HG03571 (cell line): ENCODE measurements at regions not wholly inside any gene's neighbourhood (a gene's known extent, or its start where the extent isn't known, plus 50 kb on each side); places are given as distances from the start of the nearest gene placed in this dataset.
"Not testable (repeated sequence)": the region's sequence is repeated elsewhere in the genome, so short reads cannot be mapped to it uniquely, and the experiment has no call there.

Experiments used
- ATAC-seq: cut with Tn5 transposase; IDR thresholded peaks from one replicate; pipeline ENCODE4 v1.9.1; 2021; ENCODE audit not compliant: unreplicated experiment

DNA sequence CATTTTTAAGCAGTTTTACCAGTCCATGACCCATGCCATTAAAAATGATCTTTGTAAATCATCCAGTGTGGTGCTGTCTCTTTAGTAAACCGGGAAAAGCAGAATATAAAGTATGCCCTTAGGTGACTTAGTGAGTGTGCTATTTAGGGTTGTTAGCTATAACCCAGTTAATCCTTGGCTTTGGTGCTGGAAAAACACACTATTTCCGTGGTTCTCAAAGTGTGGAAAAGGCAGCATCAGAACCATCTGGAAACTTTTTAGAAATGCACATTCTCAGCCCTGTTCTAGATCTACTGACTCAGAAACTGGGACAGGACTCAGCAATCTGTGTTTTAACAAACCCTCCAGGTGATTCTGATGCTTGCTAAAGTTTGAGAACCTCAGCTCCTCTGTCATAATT is 123.6 kb upstream of the ZNF608 start:
- ATAC-seq, result no peak

DNA sequence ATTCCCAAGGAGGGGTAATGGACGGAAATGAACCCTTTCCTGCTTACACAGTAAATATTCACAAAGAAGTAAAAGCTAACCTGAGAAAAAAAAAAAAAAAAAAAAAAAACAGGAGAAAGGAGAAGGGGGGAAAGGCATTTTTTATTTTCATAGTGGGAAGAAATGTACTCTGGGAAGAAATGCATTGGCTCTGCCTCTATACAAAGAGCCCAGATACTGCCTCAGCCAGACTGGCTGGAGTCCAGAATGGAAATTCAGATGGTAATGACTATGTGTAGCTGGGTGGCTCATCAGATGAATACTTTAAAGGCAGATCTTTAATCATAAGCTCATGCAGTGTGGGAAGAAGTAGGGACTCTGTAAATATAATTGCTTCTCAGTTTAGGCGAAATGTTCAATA is 124.9 kb upstream of the ZNF608 start:
- ATAC-seq, result no peak

- ATAC-seq, result no peak
Observed at GRCh38 chr5:124872086-124872485, 125.6 kb upstream of the ZNF608 start.

- no peak for ATAC-seq
Observed at GRCh38 chr5:124872615-124873014, 126.2 kb upstream of the ZNF608 start.

DNA sequence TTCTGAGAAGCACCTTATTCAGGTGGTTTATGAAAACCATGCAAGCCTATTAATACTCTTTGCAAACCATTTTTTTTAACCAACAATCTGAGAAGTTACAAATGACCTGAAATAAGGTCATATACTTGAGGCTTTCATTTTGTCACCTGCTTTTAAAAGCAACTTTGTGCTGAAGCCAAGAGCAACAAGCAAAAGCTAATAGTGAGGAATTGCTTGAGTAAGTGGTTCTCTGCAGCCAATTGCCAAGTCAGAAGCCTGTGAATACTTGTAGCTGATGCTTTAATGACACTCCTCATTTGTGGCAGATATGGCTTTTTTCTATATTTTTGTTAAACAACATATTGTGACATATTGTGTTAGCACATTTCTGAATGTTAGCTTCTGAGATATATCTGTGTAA is 126.7 kb upstream of the ZNF608 start:
- no peak for ATAC-seq

DNA sequence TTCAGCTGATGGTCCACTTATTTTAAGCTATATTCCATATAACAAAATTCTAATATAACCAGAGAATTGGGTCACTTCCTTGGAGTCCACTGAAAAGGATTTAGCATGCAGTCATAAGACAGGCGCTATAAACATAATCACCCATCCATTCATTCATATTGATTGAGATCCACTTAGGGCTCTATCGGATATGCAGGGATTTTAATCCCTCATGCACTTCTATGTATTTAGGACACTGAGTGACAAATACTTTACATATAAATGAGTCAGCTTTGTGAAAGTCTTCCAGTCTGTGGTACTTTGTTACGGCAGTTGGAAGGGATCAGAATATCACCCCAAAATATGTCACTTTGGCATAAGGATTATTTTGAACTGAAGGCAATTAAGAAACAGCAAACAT is 127.3 kb upstream of the ZNF608 start:
- ATAC-seq, result no peak

DNA sequence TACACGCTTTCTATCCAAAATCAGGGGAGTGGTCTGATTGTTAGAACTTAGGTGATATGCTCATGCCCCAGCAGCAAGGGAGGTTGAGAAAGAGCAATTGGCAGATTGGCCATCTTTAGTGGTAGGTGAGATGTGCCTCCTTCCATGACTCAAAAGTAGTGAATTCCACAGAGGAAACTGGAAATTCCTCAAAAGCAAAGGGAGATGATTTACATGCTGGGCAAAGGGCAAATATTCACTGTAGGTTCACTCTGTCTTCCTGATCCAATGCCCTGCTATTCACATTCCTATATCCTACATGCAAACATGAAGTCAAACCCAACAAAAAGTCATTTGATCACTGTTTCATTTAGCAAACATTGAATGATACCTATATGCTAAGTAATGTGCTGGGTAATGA is 130.1 kb upstream of the ZNF608 start:
- ATAC-seq, result no peak

GRCh38 chr5:124876983-124877382 is 130.5 kb upstream of the ZNF608 start:
- no peak for ATAC-seq

DNA sequence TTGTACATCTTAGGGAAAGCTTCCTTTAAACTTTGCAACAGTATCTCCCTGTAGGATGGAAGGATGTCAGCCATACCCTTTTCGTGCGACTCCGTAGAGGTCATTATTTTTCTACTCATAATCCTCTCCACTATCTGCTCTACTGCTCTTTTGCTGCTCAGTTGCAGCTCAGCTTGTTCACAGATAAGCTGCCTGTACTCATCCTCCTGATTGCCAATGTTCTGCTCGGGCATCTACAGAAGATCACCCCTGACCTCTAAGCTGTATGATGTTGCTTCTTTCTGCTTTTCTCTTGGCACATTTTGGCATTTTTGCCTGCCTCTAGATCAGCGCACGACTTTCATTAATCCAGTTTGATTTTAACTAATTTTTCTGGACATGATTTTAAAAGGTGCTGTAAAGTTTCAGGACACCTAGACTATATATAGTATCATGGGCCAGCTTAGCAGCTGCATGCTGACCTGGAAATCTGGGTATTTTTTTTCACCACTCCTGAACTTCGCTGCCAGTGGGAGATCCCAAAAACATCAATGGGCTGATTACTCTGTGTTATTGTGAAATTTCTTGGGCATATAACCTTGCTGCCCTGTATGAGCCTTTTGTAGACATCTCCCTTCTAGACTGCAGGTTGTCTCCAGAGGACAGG is 131.2 kb upstream of the ZNF608 start:
- no peak for ATAC-seq

DNA sequence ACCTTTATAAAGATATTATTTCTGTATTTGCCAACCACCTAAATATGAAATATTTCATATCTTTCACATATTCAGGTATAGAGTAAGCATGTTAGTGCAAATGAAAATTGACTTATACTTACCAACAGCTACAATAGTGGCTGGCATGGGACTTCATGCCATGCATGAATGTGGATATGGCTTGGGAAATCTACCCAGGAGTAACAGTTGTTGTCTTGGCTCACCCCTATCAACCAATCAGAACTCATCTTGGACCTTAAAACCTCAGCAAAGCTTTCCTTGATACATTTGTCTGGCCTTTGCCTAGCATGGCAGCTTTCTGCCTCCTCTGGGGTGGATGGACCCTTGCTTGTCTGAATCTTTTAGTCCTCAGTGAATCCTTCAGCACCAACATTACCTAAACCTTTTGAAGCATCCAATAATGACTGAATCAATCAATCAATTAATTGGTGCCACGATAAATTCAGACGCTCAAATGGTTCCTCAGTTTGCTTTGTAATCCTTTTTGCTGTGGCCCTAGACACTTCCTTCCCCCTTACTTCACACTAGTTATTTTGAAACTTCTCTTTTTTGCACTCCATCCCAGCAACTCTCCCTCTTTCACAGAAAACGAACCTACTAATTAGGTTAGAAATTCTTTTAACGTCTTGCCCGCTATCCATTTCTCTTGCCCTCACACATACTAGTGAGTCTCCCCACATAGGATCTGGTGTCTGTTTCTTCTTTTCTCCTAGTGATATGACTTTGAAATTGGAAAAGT is 132.3 kb upstream of the ZNF608 start:
- no peak for ATAC-seq

- ATAC-seq, result no peak
Observed at GRCh38 chr5:124880903-124881697, 134.7 kb upstream of the ZNF608 start.

GRCh38 chr5:124883681-124884080 is 137.2 kb upstream of the ZNF608 start:
- no peak for ATAC-seq

GRCh38 chr5:124884114-124884513 is 137.7 kb upstream of the ZNF608 start:
- ATAC-seq, result no peak

- no peak for ATAC-seq
Observed at GRCh38 chr5:124885490-124885889, 139.1 kb upstream of the ZNF608 start.

DNA sequence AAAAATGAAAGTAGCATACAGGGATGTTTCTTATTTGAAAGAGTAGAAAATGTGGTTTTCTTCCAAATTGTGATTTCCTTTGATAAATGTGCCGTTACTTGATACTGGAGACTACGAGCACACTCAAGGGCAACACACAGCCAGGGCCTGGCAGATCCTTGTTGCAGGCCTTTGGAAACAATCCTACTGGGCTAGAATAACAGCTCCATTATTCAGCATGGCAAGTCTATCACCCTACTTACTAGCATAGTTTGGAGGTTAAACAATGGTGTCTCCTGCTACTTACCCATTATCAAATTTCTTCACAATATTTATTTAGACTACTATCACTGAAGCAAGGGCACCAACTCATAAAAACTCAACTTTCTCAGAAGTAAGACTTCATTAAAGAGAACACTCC is 140.8 kb upstream of the ZNF608 start:
- no peak for ATAC-seq

GRCh38 chr5:124888050-124888506 is 141.6 kb upstream of the ZNF608 start:
- no peak for ATAC-seq

GRCh38 chr5:124888622-124889485 is 142.4 kb upstream of the ZNF608 start:
- no peak for ATAC-seq

DNA sequence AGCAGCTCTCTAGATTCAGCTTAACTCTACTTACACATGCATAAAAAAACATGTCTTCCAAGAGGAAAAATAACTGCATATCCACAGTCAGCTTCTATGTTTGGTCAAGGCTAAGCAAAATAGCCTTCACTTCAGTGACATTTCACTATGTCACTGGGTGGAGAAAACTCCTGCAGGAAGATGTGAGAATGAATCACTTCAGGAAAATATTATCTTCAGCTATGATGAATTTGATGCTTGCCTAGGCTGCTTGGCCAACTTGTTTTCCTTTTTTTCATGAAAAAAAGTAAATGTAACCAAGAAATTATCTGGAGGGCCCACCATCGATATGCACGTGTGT is 143.0 kb upstream of the ZNF608 start:
- no peak for ATAC-seq

GRCh38 chr5:124889850-124890249 is 143.4 kb upstream of the ZNF608 start:
- no peak for ATAC-seq

DNA sequence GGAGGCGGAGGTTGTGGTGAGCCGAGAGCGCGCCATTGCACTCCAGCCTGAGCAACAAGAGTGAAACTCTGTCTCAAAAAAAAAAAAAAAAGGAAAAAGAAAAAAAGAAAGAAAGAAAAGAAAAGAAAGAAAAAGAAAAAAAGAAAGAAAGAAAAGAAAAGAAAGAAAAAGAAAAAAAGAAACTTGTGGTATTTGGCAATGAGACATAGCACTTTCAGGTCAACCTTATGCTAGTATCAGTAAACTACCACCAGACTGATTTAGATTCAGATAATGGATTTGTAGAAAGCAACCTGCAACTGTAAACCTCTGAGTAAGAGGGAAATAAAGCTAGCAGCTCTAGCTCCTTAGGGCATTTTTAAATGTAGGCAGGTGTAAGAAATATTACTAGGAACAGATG is 144.0 kb upstream of the ZNF608 start:
- ATAC-seq, result not testable (repeated sequence)

DNA sequence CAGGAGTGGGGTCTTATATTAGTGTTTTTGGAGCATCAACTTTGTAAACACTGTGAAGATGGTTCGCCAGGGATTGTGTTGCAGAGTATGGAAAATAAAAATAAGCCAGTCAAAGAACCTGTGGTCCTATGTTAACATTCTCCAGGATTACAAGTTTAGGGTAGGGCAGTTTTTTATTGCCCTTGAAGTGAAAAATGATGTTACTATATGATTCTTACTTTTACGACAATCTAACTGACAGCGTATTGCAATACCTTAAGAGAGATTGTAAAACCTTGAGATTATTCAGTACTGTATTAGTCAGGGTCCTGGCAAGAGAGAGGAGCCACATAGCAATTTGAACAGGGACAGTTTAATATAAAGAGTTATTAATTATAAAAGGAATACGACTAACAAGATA is 144.7 kb upstream of the ZNF608 start:
- ATAC-seq, result no peak
